HTERT RPE-1 (cell line): ENCODE measurements at regions not wholly inside any gene's neighbourhood (a gene's known extent, or its start where the extent isn't known, plus 50 kb on each side); places are given as distances from the start of the nearest gene placed in this dataset.

Source experiments
- in situ Hi-C: fragments of 300-500 bp; cut with MboI; formaldehyde crosslinking; loops from 4 replicates; pipeline ENCODE4 v1.14.3; 2020; ENCODE audit warnings: low sequenced_read_pairs

DNA sequence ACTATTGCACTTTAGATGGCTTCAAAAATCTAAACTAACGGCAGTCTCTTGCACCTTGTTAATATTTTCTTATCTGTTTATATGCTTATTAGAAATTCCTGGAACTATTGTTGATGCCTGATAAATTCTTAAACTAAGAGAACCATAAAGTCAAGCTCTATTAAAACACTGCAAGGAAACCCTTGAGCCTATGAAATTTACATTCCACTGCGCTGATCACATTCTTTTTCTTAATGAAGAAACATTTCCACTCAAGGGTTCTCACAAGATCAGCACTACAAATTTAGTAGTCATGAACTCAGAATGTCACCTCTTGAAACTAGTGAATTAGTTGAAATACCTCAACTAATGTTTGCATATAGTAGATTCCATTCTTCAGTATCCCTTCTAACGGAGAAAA, 331.8 kb upstream of the SLC8A1 start:
- in situ Hi-C loops = no loop called here

DNA sequence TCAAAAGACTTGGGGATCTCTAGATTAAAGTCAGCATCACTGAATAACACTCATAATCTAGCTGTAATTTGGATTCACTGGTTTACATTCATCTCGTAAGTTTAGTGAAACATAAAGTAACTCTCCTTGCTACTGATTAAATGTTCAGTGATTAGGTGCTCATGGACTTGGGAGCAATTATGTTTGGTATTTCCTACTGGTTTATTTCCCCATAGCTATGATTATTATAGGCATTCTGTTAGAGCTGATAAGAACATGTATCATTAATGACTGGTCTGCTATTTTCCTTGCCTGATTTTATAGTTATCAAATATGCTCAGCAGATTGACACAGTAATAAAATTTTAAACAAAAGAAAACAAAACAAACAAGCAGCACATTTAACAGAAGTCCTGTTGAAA, 334.7 kb upstream of the SLC8A1 start:
- in situ Hi-C loops = no loop called here

DNA sequence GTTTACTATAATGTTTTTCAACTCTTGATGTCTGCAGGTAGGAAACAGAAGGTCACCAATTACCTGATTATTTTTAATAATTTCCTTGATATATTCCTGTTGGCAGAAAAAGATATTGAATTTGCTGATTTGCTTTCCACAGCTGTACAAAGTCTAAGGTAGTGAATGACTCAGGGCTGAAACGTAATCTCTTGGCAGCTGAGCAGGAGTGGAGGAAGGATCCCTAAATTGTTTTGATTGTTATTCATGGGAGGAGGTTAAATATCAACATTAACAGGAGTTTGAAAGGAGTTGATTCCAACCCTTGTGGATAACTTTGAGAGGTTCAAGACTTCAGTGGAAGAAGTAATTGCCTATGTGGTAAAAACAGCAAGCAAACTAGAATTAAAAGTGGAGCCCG, 345.2 kb upstream of the SLC8A1 start:
- in situ Hi-C loops = no loop called here

DNA sequence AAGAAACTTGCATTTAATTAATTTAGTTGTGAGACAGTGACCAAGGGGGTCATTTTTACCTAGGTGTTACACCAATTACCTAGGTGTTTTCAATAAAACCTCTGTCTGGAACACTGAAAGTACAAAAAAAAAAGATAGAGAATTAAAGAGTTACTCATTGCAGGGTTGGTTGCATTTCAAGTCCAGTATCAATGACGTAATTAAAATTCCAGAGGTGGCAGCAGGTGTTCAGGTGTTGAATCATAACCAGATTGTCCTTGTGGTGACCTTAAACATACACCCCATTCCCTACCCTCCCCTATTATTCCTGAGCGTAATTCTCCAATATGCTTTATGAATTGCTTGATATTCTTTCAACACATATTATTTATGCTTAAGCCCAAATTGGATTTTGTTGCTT, 352.0 kb upstream of the SLC8A1 start:
- in situ Hi-C loops = no loop called here

DNA sequence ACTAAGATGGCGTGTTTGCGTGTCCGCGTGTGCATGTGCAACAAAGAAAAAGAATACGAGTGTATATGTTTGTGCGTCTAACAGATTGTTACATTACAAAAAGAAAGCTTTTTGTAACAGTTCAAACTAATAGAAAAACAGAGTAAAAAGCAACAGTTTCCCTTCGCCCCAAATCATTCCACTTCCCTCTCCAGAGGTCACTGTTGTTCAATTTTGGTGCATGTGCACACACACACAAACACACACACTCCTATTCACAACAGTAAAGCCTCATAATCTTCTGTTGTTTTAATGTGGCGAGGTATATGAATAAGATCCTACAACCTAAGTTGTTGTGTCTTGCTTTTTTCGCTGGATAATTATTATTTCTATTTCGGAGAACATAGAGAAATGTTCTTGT, 357.3 kb upstream of the SLC8A1 start:
- in situ Hi-C loops = no loop called here

DNA sequence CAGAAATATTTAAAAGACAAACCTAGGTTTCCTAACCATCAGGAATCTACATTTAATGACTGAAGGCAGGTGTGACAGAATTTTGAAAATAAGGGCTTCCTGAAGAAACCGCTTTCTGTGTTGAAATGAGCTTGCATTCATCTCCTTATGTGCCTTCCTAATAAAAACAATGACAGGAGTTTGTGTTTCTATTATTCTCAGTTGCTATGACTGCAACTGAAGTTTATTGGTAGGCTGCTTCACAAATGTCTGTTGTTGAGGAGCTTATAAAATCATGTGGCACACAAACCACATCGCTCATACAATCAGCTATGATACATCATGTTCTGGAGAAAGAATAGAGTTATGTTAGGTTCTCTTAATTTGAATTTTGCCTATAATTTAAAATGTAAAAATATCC, 362.7 kb upstream of the SLC8A1 start:
- in situ Hi-C loops = no loop called here

DNA sequence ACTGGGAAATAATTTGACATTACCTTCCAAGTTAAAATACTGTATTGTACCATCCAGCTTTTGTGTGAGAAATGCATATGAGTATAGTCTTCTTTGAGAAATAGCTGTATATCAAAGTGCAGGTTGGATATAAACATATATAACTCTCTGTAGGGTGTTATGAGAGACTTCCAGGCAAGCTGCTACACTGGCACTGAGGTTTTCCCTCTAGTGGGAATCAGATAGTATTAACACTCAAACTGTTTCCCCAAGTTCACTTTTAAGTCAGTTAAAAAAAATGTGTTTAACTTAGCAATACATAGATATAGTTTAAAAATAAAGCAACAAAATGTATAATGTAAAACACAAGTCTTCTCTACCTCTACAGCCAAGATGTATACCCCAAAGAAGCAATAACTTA, 368.4 kb upstream of the SLC8A1 start:
- in situ Hi-C loops = no loop called here

DNA sequence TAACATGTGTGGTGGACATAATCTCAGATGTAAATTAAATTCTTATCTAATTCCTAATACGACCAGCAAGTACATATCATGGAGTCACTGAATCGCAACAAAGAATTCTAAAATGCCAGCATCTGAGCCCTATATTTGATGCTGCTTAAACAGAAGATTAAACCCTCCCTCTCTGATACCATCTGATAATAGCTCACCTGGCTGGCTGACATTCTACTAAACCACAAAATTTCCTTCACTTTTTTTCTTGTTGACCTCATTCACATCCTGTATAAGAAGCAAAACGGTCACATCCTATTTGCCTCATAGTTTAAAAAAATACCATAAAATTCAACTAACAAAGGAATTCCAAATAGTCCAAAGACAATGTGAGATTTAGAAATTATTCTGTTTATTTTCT, 371.6 kb upstream of the SLC8A1 start:
- in situ Hi-C loops = no loop called here

DNA sequence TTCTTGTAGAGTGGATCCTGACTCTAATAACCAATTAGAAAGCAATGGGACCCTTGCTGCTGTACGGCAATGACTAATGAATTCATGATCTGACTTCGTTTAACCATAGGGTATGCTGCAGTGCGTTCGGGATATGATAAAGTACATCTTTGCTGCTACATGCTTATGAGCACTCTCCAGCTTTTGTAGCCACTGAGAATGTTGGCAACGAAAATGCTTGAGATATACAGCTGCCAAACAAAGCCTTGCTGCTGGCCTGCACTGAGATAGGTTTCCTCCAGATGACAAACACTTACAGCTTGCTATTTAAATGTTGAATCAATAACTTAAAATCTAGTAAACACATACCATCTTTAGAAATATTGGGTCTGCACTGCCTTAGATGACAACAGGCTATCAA, 372.4 kb upstream of the SLC8A1 start:
- in situ Hi-C loops = no loop called here

DNA sequence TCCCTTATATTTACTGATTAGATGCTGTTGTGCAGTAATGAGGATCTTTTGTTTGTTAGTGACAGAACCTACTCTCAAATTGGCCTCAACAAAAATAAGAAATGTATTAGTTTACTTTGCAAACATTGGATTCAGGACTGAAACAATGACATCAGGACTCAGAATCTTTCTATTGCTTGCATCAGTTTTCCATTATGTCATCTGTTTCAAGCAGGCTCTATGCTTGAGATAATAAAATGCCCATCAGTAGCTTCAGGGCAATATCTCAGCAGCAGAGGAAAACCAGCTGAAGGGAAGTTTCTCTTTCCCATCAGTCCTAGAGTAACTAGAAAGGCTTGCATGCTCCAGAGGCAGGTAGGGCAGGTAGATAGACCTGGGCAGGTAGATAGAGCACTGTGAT, 375.5 kb upstream of the SLC8A1 start:
- in situ Hi-C loops = no loop called here

DNA sequence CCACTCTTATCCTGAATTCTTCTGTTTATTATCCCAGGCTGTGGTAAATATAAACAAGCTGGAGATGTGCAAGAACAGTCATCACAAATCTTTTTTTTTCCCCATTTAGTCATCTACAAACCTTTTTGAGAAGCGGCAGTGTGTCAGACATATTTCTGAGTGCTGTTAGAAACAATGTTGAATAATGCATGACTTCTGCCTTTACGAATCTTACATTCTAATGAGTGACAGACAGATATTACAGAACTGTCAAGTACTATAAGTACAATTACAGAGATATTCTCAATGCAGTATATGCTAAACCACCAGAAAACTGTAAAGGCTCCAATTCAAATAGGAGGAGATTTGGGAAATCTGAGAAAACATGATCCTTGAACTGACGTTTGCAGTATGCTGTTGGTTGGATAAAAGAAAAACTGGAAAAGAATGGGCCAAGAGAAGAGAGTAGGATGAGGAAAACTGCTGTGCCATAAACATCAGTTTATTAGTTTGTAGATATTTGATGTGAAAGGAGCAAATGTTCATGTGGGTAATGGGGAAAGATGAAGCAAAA, 379.5 kb upstream of the SLC8A1 start:
- in situ Hi-C loops = no loop called here

DNA sequence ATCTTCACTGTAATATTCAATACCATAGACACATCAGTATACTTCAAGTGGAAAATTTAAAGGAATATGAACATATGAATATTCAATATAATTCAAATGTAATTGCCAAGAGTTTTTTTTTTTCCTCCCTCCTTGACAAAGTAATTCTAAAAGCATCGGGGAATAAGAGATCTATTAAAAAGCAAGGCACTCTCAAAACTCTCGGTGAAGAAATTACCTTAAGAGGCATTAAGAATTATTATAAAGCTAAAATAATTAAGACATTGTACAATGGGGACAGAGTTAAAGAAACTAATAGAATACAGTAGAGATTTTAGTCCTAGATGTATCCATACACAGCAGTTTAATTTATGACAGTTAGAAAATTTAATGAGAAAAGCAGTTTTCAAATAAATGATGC, 390.0 kb upstream of the SLC8A1 start:
- in situ Hi-C loops = no loop called here

DNA sequence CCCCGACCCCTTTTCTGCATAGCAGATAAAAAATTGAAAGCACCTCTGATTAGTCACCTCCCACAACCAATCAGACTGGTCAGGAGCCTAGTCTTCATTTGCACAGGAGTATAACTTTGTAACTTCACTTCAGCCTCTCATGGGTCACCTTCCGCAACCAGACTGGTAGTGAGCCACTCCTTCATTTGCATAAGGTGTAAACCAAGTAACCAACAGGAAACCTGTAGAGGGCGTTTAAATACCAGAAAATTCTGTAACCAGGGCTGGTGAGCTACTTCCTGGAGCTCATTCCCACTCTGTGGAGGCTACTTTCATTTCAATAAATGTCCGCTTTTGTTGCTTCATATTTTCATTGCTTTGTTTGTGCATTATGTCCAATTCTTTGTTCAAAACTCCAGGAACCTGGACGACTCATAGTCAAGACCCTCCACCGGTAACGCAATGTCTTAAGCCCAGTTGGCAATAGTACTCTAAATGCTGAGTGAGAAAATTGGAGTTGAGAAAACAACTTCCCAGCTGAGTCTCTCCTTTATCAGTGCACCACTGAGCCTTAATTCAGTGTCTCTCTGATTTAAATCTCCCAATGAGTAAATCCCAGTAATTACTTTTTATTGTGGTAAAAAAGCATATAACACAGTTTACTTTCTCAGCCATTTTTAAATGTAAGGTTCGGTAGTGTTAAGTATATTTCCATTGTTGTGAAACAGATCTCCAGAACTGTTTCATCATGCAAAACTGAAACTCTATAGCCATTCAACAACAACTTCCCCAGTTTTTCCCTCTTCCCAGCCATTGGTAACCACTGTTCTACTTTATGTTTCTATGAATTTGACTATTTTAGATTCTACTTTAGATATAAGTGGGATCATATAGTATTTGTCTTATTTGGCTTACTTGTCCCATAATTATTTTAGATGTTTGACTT, 392.7 kb upstream of the SLC8A1 start:
- in situ Hi-C loops = no loop called here

DNA sequence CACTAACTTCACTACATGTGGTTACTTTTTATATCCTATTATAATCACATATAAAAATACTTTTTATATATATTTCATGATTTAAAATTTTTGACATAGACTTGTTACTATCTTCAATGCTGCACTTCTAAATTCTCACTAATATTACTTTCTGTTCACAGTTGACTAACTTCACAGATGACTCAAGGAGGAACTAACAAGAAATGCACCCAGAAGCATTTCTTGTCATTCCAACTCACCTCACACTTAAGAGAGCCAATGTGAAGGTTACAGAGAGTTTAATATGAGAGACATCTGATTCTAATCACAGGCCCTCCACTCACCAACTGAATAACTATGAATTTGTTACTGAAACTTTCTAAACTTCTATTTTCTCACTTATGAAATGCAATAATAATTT, 399.8 kb upstream of the SLC8A1 start:
- in situ Hi-C loops = no loop called here

DNA sequence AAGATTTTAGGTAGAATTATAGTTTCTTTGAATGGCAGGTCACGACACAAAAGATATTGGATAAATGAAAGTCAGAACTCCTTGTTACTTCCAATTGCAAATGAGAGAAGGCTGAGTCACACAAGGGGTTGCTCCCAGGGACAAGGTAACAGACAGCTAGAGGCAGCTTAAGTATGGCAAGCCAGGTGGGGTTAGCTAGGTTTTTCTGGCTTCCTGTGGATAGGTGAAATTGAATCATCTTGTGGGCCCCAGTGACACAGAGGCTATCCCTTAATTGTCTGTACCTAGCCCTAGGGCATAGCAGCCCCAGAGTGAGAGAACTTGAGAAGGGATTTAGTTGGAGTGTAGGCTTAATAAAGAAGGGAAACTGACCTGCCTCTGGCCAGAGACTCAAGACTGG, 407.7 kb upstream of the SLC8A1 start:
- in situ Hi-C loops = no loop called here

DNA sequence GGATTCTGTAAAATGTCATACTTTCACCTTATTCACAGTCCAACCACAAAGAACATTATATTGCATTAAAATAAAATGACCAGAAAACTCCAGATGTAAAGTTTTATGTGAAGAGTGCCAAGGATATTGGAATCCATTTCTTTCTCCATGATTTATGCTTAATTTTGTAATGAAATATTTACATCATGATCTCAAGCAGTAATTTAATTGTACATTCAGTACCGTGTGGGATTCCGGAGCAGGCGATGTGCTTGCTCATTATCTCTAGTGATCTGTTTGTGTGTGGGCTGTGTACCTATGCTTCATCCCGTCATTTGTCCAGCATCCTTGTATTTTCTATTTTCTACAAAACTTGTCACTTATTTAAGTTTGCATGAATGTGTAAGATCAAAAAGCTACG, 415.9 kb upstream of the SLC8A1 start:
- in situ Hi-C loops = no loop called here

DNA sequence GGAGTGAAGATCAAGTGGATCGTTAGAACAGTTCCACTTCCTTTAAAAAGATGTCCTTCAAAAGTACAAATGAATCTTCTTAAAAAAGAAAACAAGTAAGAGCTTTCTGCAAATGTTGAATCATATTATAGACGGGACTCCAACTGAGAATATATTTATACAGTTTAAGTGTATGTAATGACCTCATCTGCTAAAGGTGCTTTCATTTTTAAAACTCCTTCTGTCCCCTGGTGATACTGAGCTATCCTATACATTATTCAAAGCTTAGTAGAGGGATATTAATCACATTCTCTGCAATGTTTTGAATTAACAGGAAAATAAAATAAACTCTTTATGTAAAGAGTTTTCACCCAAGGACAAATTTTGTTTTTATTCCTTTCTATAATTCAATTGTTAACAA, 420.7 kb upstream of the SLC8A1 start:
- in situ Hi-C loops = no loop called here

DNA sequence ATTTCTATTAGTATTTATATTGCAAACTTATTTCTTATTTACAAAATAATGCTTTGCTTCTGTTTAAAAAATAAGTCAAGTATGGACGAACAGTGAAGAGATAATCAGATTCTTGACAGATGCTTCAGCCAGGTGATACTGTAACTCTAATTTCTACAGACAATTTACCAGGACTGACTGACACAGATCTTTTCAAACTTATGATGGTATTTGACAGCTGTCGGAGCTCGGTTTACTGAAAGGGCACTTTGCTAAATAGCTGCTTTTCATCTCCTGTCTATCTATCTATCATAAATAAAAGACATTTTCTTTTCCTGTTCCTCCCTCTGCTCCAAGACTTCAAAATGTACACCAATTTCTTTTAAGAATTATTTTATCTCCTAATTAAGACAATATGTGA, 422.5 kb upstream of the SLC8A1 start:
- in situ Hi-C loops = no loop called here

DNA sequence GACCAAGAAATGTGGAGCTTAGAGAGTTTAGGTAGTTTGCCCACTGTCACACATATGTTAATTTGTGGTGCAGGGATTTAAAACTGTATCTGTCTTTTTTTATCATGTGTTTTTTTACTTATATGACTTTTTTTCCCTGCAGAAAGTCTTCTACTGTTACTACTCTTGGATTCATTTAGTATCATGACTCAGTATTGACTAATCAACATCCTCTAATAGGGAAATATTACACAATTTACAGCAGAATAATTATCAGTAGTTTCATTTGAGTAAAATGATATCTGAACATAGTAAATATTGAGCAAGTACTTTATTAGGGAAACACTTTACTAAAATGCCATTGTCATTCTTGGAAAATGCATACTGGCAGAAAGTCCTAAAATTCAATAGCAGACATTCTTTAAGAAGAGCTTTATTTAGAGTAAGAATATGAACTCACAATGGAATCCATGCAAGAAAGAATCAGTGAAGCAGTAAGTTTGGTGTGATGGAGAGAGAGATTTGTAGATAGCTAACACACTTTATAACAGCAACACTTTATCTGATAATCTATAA, 425.9 kb upstream of the SLC8A1 start:
- in situ Hi-C loops = no loop called here

DNA sequence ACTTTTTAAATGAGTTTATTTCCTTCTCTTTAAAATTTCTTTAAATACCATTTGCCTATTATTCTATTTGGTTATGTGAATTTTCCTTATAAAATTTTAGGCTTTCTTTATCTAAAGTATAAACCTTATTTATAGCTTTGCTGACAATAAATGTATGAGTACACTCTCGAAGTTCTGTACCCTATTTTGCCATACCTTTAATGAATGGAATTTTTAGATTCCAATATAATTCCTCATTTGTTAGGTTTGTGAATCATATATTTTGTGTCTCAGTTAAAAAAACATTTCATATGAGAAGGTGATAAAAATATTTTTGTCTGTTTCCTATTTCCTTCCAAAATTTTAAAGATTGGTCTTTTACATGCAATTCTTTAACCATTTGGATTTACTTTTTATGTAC, 427.4 kb upstream of the SLC8A1 start:
- in situ Hi-C loops = no loop called here

DNA sequence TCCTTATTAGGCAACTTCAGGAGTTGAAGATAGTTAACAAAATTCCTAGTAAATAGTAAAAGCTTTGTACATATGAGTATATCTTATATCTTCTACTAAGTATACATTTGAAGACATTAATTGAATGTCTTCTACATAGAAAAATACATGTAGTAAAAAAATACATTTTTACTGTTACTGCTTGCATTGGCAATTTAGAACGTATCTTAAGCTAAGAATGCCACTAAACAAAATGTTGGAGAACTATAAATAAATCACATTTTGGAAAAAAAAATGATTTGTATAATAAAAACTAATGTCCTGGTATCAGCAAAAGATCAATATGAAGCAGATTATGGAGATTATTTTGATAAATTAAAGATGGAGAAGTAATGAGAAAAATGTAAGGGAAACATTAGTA, 434.2 kb upstream of the SLC8A1 start:
- in situ Hi-C loops = no loop called here

DNA sequence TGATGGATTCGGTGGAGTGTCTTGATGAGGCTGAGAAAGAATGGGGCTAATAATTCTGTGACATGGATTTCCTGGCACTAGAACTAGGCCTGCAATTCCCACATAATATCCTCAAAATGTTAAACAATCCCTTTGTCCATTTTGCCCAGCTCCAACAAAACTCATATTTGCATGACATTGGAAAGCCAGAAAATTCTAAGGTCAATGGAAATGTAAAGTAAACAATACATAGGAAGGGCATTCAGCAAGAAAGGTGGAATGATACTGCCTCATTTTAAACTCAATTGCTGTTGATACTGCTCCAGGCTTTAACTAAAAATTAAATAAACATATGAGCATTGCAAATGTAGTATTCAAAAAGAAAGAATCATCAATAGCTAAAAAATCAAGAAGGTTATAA, 434.8 kb upstream of the SLC8A1 start:
- in situ Hi-C loops = no loop called here
